NCI-H2029 (cell line): ENCODE measurements at regions not wholly inside any gene's neighbourhood (a gene's known extent, or its start where the extent isn't known, plus 50 kb on each side); places are given as distances from the start of the nearest gene placed in this dataset.

Experiments used
- DNase-seq: peaks from one replicate; lab custom pipeline; 2025; lab: John Stamatoyannopoulos, UW

DNA sequence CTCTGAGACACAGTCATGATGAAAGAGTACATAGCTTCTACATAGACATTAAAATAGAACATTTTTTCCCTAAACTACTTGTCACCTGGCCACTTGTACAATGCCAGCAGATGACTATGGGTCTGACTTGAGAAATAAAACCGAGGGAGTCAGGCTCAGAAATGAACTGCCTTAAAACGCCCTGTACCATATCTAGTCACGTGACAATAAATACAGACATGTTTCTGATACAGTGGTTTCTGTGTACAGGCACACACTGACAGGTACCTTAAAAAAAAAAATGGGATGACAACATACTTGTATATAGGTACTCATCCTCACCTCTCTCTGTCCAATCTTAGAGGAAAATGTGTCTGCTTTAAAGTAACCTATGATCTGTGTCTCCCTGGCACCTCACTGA, 144.1 kb downstream of the SH3BGRL2 start:
- no peak for DNase-seq

DNA sequence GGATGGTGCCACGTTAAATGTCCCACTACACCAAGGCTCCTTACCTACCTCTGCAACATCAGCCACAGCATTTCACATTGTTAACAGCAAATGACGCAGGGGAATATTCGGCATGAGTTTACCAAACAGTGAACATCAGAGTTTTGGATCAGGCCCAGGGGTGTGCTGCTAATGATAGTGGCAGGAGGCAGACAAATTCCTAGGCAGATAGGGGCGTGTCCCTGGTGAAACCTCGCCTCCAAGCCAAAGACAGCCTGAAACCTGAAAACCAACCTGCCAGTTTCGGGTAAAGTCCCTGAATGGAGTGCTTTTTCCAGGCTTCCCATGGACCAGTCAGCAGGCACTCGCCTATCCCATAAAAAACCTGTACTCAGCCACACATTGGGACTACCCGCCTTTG, 133.6 kb downstream of the SH3BGRL2 start:
- no peak for DNase-seq

DNA sequence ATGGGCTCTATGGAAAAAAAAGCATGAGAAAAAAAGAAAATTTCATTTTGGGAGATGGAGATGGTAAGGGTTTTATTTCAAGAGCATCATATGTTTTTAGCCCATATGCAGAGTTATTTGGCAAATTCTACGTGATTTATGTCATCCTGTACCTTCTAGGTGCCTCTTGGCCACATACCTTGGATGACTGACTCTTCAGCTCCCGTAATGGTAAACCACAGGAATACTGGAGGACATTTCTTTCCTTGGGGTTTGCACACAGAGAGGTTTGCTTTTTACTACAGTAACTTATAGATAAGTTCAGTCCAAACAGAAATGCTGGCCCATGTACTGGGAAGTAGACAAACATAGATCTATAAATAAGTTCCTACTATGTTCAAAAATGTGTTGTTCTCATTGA, 132.2 kb downstream of the SH3BGRL2 start:
- no peak for DNase-seq

GRCh38 chr6:79762370-79762769, 131.2 kb downstream of the SH3BGRL2 start:
- DNase-seq: no peak

DNA sequence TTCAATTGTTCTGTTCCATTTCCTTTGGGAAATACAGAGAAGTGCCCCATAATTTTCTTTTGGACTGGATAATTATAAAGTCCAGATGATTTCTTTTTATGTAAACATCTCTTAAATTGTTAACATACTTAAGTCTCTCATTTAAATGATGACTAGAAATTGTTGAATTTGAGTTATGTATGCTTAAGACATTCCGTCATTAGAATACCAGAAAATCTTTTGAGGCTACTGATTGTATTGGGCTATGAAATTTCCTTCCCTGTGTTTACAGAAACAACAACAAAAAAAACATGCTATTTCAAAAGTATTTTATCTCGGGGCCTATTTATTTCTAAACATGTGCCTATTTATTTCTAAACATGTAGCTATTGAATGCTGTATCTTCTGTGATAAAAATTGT, 125.4 kb downstream of the SH3BGRL2 start:
- no peak for DNase-seq

DNA sequence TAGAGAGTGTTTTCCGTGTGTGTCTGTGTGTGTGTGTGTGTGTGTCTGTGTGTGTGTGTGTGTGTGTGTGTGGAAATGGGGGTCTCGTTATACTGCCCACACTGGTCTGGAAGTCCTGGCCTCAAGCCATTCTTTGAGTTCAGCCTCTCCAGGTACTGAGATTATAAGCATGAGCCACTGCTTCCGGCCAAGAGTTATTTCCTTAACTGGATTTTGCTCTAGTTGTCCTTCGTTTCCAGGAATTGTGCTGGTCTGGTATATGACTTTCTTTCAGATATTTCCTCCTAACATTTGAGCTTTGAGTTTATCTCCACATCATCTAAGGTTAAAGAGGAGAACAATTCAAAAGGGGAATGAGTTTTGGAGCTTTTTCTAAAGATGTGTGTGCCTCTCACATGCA, 124.8 kb downstream of the SH3BGRL2 start:
- DNase-seq: no peak
